Gastrocnemius medialis (tissue), 4 donors: ENCODE measurements at regions not wholly inside any gene's neighbourhood (a gene's known extent, or its start where the extent isn't known, plus 50 kb on each side); places are given as distances from the start of the nearest gene placed in this dataset.

Source experiments
- ATAC-seq, 2 donors: fragments of 150-250 bp; one replicate each; pipeline ENCODE4 v1.9.1; 2016
- DNase-seq, 2 donors: peaks; one replicate each; pipeline ENCODE4 v3.0.0-alpha.2; 2019
- H3K27ac ChIP-seq, 4 donors: fragments of 200-600 bp; sonication (generic); 1 replicate in 1 of 4; 2 replicates in 3 of 4; pipeline ENCODE4 v1.5.1; 2016 to 2018; ENCODE audit warnings: mild to moderate bottlenecking in 2 of 4, moderate library complexity in 1 of 4
- H3K27me3 ChIP-seq, 3 donors: fragments of 200-600 bp; sonication (generic) in 2 of 3; 1 replicate in 1 of 3; 2 replicates in 2 of 3; pipeline versions ENCODE4 v1.5.1 to v1.6.0; 2016 to 2019; ENCODE audit warnings: mild to moderate bottlenecking in 1 of 3, moderate library complexity in 1 of 3
- H3K36me3 ChIP-seq, 2 donors: fragments of 200-600 bp; sonication (generic) in 1 of 2; one replicate each; pipeline ENCODE4 v1.5.1; 2017 to 2018
- H3K4me1 ChIP-seq, 2 donors: fragments of 200-600 bp; sonication (generic) in 1 of 2; one replicate each; pipeline ENCODE4 v1.5.1; 2016 to 2017; ENCODE audit warnings: mild to moderate bottlenecking in 2 of 2
- H3K4me3 ChIP-seq, 4 donors: fragments of 200-600 bp; sonication (generic) in 3 of 4; 1 replicate in 1 of 4; 2 replicates in 3 of 4; pipeline ENCODE4 v1.5.1; 2016 to 2019; ENCODE audit warnings: mild to moderate bottlenecking in 2 of 4
- H3K9me3 ChIP-seq, 3 donors: fragments of 200-600 bp; sonication (generic) in 2 of 3; 1 replicate in 1 of 3; 2 replicates in 2 of 3; pipeline ENCODE4 v1.5.1; 2016 to 2019
- POLR2A ChIP-seq, 2 donors: fragments of 450-650 bp; IDR thresholded peaks; one replicate each; pipeline ENCODE4 v1.6.1; 2017; ENCODE audit warnings: antibody characterized with exemption in 2 of 2, mild to moderate bottlenecking in 2 of 2, moderate library complexity in 2 of 2
- in situ Hi-C, 4 donors: fragments of 200-750 bp; cut with MboI; loops; one replicate each; pipeline versions ENCODE4 v1.15.0 to v1.8.0; 2017; ENCODE audit warnings: low sequenced_read_pairs in 4 of 4
- intact Hi-C: fragments of 100-400 bp; cut with DNase I; formaldehyde crosslinking; loops from one replicate; pipeline ENCODE4 v1.15.1; 2023; ENCODE audit warnings: low total_unique reads
- TF ChIP-seq, protein P1 (sequence below), 5 experiments: fragments of 450-650 bp in 3 of 5; fragments of 200-600 bp in 2 of 5; sonication (generic) in 2 of 5; IDR thresholded peaks in 4 of 5; conservative IDR thresholded peaks in 1 of 5; 1 replicate in 4 of 5; 2 replicates in 1 of 5; pipeline ENCODE4 v1.5.1; 2016 to 2019; ENCODE audit warnings: antibody characterized with exemption in 5 of 5, mild to moderate bottlenecking in 3 of 5, moderate library complexity in 3 of 5

DNA sequence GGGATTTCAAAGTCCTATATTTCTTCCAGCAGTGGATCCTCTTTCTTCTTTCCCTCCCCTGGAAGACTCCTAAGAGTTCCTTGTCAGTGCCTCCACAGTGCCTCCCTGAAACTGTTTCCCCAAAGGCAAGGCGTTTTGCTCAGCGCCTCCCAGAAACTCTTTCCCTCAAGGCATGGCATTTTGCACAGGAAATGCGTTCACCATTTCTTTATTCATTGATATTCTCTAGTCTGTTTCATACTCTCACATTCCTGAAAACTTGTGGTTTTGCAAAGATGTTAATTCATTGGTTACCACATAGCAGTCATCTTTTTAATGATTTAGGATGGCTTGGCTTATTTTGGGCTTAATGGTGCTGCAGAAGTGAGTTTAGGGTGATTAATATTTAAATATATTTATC, 177.3 kb upstream of the SLC10A2 start:
- TF ChIP-seq POLR2A (IDR thresholded peaks at IDR 0.05) = no peak
- TF ChIP-seq, protein P1, sequence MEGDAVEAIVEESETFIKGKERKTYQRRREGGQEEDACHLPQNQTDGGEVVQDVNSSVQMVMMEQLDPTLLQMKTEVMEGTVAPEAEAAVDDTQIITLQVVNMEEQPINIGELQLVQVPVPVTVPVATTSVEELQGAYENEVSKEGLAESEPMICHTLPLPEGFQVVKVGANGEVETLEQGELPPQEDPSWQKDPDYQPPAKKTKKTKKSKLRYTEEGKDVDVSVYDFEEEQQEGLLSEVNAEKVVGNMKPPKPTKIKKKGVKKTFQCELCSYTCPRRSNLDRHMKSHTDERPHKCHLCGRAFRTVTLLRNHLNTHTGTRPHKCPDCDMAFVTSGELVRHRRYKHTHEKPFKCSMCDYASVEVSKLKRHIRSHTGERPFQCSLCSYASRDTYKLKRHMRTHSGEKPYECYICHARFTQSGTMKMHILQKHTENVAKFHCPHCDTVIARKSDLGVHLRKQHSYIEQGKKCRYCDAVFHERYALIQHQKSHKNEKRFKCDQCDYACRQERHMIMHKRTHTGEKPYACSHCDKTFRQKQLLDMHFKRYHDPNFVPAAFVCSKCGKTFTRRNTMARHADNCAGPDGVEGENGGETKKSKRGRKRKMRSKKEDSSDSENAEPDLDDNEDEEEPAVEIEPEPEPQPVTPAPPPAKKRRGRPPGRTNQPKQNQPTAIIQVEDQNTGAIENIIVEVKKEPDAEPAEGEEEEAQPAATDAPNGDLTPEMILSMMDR (IDR thresholded peaks at IDR 0.05 in 4 of 5, conservative IDR thresholded peaks at IDR 0.05 in 1 of 5) = no peak
- ATAC-seq (no peak), DNase-seq (no peak)
- Histone ChIP-seq H3K27ac (no peak overlapping the region), H3K27me3 (no peaks in the 10 kb centered on the region), H3K9me3 (no peaks in the 10 kb centered on the region), H3K4me3 (no peak overlapping the region), H3K4me1 (no peaks in the 10 kb centered on the region), H3K36me3 (no peaks in the 10 kb centered on the region)
- in situ Hi-C loops (no loop called here), intact Hi-C loops (no loop called here)

DNA sequence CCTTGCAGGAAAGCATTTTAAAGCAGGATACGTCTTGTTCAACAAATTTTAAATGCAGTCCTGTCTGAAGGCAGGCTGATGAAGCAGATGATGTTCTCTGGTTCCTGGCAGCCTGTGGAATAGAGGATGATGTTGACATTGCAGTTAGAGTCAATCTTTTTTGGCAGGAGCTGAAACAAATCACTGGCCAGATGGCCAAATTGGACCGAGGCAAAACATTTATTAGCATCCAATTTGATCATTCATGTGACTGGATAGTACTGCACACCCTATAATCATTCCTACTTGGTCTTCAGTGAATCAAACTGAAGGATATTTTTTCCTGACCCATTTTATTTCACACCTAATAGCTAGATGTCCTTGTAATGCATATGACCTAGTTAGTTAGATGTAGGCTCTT, 172.2 kb upstream of the SLC10A2 start:
- DNase-seq (no peak), ATAC-seq (no peak)
- Histone ChIP-seq H3K27me3 (no peaks in the 10 kb centered on the region), H3K27ac (no peak overlapping the region), H3K9me3 (no peaks in the 10 kb centered on the region), H3K36me3 (no peaks in the 10 kb centered on the region), H3K4me1 (no peaks in the 10 kb centered on the region), H3K4me3 (no peak overlapping the region)
- in situ Hi-C loops = no loop called here
- intact Hi-C loops = no loop called here
- no peak for TF ChIP-seq POLR2A (IDR thresholded peaks at IDR 0.05)
- TF ChIP-seq, protein P1 (IDR thresholded peaks at IDR 0.05 in 4 of 5, conservative IDR thresholded peaks at IDR 0.05 in 1 of 5) = no peak

DNA sequence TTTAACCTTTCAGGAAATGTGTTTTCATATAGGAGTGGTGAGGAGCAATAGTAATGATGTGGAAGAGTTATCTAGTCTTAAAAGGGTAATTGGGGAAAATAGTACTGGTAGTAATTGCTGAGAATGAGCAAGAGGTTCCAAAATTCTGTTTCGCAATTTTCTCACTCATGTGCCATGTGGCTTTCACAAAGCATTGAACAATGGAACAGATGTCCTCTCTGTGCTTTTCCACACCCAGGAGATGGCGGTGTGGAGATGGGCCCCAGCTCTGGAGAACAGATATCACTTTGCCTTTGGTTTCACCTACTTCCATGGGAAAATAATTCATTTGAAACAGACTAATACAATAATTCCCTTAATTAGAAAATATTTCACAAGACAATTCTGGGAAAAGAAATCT, 170.0 kb upstream of the SLC10A2 start:
- no peak for ATAC-seq
- Histone ChIP-seq H3K36me3 (no peaks in the 10 kb centered on the region), H3K4me3 (no peak overlapping the region), H3K4me1 (no peaks in the 10 kb centered on the region), H3K9me3 (no peaks in the 10 kb centered on the region), H3K27ac (no peak overlapping the region), H3K27me3 (no peaks in the 10 kb centered on the region)
- TF ChIP-seq, protein P1 (IDR thresholded peaks at IDR 0.05 in 4 of 5, conservative IDR thresholded peaks at IDR 0.05 in 1 of 5) = no peak
- TF ChIP-seq POLR2A (IDR thresholded peaks at IDR 0.05) = no peak
- no peak for DNase-seq
- in situ Hi-C loops = no loop called here
- intact Hi-C loops = no loop called here

DNA sequence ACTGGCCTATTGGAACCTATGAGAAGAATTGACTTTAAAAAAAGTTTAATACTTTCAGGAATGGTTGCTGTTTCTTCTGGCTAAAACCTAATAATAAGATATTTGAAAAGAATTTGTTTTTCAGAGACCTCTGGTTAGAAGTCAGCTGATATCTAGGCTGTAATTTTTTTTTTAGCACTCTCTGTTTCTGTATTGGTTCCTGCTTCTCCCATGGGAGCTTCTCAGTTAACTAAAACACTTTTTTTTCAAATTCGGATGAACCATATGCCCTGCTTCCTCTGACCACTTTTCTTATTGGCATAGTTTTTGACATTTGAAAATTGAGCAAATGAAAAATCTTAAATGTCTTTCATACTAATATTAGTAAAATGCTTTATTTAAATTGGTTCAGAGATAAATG, 163.5 kb upstream of the SLC10A2 start:
- no peak for TF ChIP-seq POLR2A (IDR thresholded peaks at IDR 0.05)
- TF ChIP-seq, protein P1 (IDR thresholded peaks at IDR 0.05 in 4 of 5, conservative IDR thresholded peaks at IDR 0.05 in 1 of 5) = no peak
- Histone ChIP-seq H3K27ac (no peak overlapping the region), H3K9me3 (no peaks in the 10 kb centered on the region), H3K27me3 (no peaks in the 10 kb centered on the region), H3K36me3 (no peaks in the 10 kb centered on the region), H3K4me1 (no peaks in the 10 kb centered on the region), H3K4me3 (no peak overlapping the region)
- ATAC-seq (no peak), DNase-seq (no peak)
- intact Hi-C loops (no loop called here), in situ Hi-C loops (no loop called here)

DNA sequence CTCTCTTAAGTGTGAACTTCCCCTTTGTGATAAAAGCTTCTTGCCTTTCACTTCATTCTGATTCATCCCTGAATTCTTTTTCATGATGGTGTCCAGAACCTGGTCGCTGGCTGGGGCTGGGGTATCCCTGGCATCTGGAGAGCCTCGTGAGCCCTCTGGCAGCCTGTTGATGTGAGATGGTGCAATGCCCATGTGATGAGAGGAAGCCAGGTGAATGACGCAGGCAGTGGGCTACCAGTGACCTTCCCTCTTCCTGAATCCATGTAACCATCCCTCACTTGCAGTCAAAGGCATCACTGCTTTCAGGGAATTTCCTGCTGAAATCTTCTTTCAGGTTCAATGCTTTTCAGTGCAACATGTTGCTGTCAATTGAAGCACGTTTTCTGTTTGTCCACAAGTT, 158.6 kb upstream of the SLC10A2 start:
- intact Hi-C loops = no loop called here
- H3K4me1 ChIP-seq = no peaks in the 10 kb centered on the region
- TF ChIP-seq, protein P1 (IDR thresholded peaks at IDR 0.05 in 4 of 5, conservative IDR thresholded peaks at IDR 0.05 in 1 of 5) = no peak
- TF ChIP-seq POLR2A (IDR thresholded peaks at IDR 0.05) = no peak
- no peaks in the 10 kb centered on the region for H3K9me3 ChIP-seq
- no peak overlapping the region for H3K4me3 ChIP-seq
- H3K27me3 ChIP-seq = no peaks in the 10 kb centered on the region
- DNase-seq (no peak), ATAC-seq (no peak)
- no peaks in the 10 kb centered on the region for H3K36me3 ChIP-seq
- in situ Hi-C loops = no loop called here
- no peak overlapping the region for H3K27ac ChIP-seq
